ENCODE measurements at regions not wholly inside any gene's neighbourhood (a gene's known extent, or its start where the extent isn't known, plus 50 kb on each side); places are given as distances from the start of the nearest gene placed in this dataset.

- Histone ChIP-seq H4K20me1 (ENCODE audit: insufficient read depth, low read length) (no peaks in the 10 kb centered on the region), H3K27ac (ENCODE audit: low read depth, low read length) (no peak overlapping the region), H2AFZ (ENCODE audit: low read depth, low read length) (no peak overlapping the region), H3K27me3 (ENCODE audit: insufficient read depth, low read length) (peaks cover 51% of the 10 kb centered on the region), H3K4me2 (ENCODE audit: low read length) (no peak overlapping the region), H3K4me1 (ENCODE audit: insufficient read depth, low read length) (peaks cover 2% of the 10 kb centered on the region), H3K9me3 (ENCODE audit: insufficient read depth, low read depth, low read length) (peaks cover 3% of the 10 kb centered on the region), H3K36me3 (ENCODE audit: insufficient read depth, low read length) (no peaks in the 10 kb centered on the region), H3K79me2 (ENCODE audit: insufficient read depth, low read length) (no peaks in the 10 kb centered on the region), H3K4me3 (ENCODE audit: insufficient read depth, low read depth, low read length) (no peak overlapping the region), H3K9ac (ENCODE audit: low read length) (no peak overlapping the region)
- Mint-ChIP-seq H3K36me3 (ENCODE audit: low read depth, unreplicated experiment) (no peaks in the 10 kb centered on the region), H3K27me3 (ENCODE audit: low read depth, unreplicated experiment) (peaks cover 71% of the 10 kb centered on the region), H3K27ac (ENCODE audit: unreplicated experiment) (no peak overlapping the region), H3K4me1 (ENCODE audit: low read depth, unreplicated experiment) (no peaks in the 10 kb centered on the region), H3K9me3 (ENCODE audit: unreplicated experiment) (peaks cover 2% of the 10 kb centered on the region), H3K4me3 (ENCODE audit: unreplicated experiment) (no peak overlapping the region)
- TF ChIP-seq CTCF (IDR thresholded peaks at IDR 0.05; ENCODE audit: insufficient read depth, low read depth, low read length): no peak
- TF ChIP-seq EZH2 (IDR thresholded peaks at IDR 0.05; ENCODE audit: insufficient read depth, low read length): no peak
- DNase-seq (ENCODE audit: low read depth) (no peak), FAIRE-seq (no peak)
Measured at GRCh38 chr20:25145131-25145530, 50.4 kb upstream of the ENTPD6 start.
